Globus pallidus (tissue), 1 donor: ENCODE measurements at regions not wholly inside any gene's neighbourhood (a gene's known extent, or its start where the extent isn't known, plus 50 kb on each side); places are given as distances from the start of the nearest gene placed in this dataset.
"Not testable (repeated sequence)": the region's sequence is repeated elsewhere in the genome, so short reads cannot be mapped to it uniquely, and the experiment has no call there.

Experiments
- DNase-seq: peaks from one replicate; pipeline ENCODE4 v3.0.0-alpha.2; 2015; ENCODE audit warnings: low spot score

DNA sequence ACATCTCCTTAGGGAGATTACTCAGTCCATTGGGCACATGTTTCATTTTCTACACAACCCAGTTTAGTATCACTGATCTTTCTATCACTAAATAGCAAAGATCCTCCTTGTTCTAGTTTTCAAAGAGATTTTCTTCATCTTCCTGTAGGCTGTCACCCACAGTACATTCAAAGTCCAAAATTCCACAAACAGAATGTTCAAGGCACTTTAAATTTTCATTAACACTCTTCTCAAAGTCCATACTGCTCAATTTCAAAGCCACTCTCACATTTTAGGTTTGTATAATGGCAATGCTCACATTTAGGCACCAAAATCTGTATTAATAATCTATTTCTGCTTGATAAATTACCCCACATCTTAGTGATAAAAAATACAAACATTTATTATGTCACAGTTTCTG lies 152.8 kb downstream of the FSIP2 start:
- DNase-seq: no peak

DNA sequence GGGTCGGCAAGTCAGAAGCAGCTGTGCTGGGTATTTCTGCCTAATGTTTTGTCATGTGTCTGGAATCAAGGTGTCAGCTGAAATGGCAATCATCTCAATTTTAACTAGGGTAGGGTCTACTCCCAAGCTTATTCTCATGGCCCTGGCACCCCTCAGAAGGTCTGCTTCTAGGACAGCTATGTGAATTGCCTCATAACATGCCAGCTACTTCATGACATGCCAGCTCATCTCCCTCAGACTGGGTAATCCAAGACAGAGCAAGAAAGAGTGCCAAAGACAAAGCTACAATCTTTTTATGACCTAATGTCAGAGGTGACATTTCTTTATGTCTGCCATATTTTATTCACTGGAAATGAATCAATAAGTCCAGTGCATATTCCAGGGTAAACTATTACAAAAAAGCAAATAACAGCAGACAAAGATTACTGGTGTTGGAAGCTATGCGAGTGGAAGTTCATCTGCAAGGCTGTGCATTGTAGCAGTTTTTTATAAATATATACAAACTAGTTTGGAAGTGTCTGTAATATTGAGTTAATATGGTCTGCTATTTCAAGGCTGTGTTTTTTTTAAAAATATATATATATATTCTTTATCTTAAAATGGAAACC lies 153.3 kb downstream of the FSIP2 start:
- no peak for DNase-seq

DNA sequence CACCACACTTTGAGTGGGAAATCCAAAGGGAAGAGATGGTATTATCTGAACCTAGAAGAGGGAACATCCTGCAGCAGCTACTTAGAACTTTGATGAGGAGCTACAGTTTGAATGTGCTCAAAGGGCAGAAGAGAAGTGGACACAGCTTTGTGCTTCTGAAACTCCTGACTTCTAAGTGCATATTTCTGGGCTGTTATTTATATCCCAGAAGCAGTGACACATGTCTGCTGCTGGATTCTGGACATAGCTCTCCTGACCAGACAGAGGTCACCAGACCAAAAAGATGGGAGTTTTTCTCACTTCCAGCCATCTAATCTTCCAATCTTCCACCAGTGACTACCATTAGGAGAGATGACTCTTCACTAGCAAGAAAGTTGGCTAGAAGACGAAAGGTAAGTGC lies 153.9 kb downstream of the FSIP2 start:
- DNase-seq: no peak

DNA sequence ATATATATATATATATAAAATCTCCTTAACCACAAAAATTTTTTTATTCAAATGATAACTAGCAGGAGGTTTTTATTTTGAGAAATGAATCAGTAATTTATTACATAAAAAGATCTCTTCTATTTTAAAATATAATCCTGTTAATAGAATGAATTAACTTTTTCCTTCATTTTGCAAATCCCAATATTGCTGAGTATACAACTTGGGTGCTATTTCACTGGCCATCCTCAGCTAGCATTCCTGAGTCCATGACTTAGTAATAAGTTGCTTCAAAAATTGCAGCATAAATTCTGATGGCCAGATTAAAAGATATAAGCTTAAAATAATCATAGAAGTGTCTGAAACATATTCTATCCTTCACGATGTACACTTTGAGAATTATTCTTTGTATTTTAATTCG lies 155.6 kb downstream of the FSIP2 start:
- DNase-seq: no peak

DNA sequence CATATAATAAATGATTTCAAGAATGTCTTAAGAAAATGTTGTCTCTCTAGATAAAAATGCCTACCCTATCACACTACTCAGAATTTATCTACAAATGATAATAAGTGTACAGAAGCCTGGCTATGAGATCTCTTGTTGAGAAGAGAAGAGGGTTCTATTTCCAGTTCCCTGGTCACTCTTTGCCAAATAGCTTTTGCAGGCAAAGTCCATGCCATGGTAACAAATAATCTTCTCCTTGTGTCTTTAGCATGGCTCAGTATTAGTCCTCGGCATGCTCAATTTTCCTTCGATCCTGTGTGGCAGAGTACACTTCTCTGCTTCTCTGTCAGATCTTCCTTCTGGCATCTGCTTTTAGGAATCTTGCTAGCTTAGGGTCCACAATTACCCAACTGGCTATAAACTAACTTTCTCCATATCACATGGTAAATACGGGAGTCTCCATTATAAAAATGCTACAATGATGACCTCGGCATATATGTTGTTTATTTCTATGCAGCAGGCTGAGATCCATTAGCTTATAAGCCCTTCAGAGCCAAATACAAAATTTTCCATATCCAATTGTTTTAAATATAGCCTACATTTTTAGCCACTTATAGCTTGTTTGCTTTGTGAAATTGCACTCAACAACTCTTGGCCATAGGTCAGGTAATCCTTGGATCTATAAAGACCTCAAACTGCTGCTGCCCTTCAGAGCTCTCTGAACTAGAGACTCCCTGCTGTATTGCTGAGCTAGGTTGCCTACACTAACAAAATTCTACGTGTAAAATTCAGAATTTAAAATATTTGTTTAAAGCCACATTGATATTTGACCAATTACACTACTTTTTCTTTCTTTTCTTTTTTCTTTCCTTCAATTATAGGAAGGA lies 157.5 kb downstream of the FSIP2 start:
- no peak for DNase-seq

DNA sequence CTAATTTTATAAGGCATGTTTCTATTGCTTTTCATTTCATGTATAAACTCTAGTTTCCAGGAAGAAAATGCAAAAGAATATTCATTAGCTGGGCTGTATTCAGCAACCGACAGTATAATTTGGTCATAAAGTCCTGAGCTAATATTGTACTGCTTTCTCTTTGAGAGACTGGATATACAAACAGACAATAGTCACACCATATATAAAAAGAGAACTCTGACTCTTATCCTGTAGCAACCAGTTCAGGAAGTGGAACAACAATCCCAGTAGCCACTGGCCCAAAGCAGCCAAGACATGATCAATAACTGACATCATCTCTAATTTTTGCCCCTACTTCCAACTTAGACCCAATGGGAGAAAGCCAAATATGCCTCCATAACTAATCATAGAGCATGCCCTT lies 160.8 kb downstream of the FSIP2 start:
- DNase-seq: no peak

DNA sequence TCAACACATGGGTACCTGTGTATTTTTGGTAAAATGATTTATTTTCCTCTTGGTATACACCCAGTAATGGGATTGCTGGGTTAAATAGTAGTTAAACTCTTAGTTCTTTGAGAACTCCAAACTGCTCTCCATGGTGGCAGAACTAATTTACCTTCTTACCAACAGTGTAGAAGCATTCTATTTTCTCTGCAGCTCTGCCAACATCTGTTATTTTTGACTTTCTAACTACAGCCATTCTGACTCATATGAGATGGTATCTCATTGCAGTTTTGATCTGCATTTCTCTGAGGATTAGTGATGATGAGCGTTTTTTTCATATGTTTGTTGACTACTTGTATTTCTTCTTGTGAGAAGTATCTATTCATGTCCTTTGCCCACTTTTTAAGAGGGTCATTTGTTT lies 180.6 kb downstream of the FSIP2 start:
- DNase-seq: no peak

DNA sequence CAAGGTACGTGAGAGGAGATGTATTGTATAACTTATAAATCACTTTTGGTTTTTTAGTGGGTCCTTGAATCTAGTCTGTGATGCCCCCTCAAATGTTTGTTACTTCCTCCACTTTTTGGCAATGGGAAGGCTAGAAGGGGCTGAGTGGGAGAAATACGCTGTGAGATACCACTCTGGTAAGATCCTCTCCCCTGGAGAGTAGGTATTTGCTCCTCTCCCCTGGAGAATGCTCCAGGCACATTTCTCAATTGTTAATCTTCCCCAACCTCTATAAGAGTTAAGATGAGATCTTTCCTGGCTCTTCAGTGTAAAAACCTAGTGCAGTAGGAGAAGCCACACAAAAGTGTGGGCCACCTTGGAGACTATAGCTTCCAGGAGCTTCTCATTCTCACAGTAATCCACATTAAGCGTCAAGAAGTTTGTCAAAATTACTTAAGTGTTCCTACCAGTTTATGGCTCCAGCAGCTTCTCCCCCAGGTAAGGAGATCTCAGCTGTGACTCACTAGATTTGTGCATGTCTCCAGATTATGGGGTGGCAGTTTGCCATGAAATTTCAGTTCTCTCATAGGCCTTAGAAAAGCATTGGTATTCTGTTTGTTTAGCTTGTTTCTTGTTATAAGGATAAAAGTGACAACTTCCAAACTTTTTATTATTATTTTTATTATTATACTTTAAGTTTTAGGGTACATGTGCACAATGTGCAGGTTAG lies 182.6 kb downstream of the FSIP2 start:
- DNase-seq: no peak

DNA sequence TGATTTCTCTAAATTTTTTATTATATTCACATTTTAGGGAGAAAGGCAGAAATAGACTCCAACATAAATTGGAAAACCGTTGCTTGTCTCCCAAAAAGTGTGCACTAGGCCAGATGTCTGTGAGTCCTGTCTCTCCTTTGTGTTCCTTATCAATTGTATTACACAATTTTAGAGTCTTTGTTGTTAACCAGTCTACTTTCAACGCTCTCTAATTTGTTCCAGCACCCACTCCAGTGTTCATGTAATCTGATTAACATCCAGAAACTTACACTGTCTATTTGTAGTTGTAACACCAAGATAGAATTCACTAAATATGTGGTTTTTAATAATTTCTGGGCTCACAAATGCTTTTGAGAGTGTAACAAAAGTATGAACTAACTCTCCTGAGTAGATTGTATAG lies 195.6 kb downstream of the FSIP2 start:
- no peak for DNase-seq

DNA sequence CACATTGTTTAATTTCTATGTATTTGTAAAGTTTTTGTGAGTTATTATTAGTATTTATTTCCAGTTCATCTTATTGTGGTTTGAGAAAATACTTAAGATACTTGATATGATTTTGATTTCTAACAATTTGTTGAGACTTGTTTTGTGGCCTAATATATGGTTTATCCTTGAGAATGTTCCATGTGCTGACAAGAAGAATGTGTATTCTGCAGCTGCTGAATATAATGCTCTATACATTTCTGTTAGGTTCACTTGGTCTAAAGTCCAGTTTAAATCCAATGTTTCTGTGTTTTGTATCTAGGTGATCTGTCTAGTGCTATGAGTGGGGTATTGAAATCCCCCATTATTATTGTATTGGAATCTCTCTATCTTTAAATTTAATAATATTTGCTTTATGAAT lies 201.3 kb downstream of the FSIP2 start:
- no peak for DNase-seq

DNA sequence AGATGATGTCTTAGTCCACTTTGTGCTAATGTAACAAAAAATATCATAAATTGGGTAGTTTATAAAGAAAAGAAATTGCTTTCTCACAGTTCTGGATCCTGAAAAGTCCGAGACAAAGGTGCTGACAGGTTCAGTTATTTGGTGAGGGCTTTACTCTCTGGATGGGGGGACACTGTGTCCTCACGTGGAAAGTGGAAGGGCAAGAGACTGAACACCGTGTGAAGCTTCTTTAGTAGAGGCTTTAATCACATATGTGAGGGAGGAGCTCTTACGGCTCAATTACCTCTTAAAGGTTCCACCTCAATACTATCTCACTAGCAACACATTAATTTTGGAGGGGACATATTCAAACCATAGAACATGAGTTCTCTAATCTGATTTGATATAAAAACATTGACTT lies 204.3 kb downstream of the FSIP2 start:
- no peak for DNase-seq

DNA sequence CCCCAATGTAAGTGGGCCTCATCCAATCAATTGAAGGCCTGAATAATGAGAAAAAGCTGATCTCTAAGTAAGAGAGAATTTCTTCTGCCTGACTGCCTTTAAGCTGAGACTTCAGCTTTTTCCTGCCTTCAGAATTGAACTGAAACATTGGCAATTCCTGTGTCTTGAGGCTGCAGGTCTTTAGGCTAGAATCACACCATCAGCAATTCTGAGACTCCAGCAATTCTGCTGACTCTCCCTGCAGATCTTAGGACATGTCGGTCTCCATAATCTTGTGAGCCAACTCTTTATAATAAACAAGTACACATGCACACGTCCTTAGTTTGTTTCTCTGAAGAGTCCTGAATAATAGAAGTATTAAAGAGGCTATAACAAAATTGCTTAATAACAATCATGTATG lies 209.1 kb downstream of the FSIP2 start:
- DNase-seq: no peak

DNA sequence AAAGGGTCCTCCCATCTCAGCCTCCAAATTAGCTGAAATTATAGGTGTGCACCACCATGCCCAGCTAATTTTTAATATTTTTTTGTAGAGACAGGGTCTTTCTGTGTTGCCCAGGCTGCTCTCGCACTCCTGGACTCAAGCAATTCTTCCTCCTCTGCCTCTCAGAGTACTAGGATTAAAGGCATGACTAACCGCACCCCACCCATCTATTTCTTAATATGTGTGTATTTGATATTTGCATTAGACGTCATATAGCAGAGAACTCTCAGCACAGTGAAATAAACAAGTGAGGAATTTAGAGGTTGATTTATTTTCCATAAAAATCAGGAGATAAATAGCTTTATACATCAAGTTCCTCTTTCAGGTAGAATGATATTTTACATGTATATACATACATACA lies 213.5 kb downstream of the FSIP2 start:
- DNase-seq: no peak

DNA sequence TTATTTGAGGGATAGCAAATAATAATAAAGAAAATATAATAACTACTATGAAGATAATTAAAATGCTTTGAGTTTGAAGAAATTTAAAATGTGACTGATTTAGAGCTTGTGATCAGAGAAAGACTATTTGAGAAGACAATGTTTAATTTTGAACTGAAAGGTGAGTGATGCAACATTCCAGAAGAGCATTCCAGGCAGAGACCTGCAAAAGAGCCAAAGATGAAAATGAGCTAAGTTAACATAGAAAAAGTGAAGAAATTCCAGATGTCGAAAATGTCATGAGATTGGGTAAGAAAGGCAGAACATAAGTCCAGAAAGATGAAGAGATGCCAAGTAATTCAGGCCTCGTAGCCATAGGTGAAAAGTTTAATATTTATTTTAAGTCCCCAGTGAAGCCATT lies 215.8 kb downstream of the FSIP2 start:
- no peak for DNase-seq

DNA sequence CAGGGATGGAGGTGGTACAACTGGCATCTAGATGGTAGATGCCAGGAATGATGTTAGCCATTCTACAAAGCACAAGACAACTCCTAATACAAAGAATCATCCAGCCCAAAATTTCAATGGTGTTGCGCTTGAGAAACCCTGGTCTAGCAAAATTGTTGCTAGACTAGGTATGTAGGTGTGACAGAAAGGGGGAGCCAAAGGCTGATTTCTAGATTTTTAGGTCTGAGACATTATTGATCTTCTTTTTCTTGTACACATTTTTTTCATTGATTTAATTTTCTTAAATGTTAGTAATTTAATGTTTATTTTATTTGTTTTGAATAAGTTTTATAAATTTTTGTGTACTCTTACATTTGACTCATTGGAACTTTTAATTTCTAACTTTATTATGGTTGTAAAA lies 216.4 kb downstream of the FSIP2 start:
- no peak for DNase-seq

DNA sequence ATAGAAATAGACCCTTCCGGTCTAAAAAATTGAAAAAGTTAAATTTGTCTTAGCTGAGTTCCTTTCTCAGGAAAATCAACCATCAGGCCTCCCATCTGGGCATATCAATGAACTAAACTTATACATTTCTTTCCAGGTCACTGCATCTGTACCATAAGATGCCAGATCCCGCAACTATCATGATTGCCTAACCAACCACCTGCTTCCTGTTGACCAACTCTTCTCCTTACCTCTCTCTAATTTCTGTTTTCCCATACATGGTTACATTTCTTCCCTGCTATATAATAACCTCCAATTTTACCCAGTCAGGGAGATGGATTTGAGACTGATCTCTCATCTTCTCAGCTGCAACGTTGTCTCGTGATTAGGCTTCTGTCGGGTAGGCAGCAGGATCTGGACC lies 228.7 kb downstream of the FSIP2 start:
- no peak for DNase-seq

DNA sequence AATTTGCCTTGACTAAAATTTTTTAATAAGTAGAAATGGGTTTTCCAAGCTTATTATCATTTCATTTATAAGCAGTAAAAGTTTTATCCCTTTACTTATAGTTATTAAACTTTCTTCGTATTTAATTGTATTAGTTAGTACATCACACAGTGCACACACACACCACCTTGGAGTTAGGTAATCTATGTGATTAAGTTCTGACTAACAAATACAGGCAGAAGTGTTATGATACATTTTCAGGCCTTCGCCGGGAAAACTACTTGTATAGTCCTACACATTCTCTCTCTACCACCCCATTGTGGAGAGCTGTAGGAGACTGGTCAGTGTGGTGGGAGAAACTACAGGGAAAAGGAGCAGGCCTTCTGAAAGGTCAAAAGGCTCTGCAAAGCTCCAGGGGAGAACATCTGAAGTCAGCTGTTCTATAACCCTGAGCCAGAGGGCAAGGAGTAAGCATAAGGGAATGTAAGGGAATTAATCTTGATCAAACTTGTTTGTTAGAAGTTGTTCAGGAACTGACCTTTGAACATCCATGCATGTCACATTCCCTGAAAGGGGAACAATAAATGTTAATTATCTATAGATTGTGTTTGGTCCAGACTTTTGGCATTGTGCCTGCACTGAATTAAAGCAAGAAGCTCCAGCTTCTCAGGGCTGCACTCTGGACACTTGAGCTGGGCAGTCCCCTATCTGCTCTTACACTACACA lies 231.7 kb downstream of the FSIP2 start:
- no peak for DNase-seq

DNA sequence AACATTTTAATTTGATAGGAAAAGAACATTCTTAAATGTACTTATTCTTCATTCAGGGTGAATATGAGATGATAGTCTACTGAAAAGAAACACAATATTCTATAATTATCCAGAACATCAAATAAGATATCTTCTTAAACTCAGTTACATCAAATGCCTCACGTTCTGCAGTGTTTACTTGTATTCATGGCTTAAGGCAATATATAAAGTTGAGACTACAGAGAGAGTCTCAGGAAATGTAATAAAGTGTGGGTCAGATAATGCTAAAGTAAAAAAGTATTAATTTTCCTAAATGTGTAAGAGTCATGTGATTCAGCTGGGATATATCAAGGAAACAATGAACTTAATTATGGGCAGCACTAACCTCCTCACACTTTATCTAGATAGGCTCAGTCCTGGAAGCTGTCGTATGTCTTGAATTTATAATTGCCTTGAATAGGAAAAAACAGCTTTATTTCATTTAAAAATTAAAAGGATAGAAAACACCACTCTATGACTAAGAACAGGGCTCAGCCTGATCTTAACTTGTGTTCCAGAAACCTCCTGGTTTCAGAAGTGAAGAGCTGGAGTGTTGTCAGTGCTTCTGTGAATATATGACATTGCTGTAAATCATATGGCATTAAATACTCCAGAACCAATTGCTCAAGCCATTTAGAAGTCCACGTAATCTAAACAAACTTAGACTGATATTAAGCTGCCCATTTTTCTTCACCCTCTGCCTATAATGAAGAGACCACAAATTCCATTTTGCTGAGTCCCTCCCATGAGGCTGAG lies 240.2 kb downstream of the FSIP2 start:
- no peak for DNase-seq

DNA sequence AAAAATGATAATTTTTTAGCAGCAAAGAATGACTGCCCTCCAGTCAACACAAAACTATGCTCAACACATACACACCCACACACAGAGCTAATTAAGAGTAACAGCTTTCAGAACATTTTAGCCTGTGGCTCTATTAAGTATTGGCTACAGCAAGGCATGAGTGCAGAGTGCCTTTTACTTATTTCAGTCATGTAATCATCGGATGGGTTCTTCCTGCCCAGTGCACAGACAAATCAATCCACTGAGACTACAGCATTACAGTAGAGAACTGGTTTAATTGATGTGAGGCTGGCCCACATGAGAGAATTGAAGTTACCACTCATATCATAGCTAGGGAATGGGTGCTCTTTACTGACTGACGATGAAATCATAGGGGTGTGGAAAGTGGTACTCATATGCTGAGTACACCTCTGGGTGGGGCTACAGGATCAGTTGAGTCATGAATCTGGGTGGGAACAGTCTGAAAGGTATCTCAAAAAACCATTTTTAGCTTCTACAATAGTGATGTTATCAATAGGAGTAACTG lies 241.0 kb downstream of the FSIP2 start:
- DNase-seq: no peak

DNA sequence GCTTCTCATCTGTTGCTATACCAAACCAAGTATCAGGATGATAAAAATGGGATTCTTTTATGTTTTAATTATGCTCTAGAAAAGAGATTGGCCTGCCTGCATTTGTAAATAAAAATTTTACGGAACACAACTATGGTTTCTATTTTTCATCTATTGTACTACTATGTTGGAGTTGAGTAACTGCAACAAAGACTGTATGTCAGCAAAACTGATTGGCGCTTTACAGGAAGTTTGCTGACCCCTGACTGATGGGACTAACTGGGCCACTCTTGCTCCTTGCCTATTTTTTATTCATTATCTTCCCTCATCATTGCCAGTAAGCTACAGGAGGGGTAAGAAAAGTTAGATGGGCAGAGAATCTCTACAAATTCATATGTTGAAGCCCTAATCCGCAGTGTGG lies 242.3 kb downstream of the FSIP2 start:
- DNase-seq: no peak

DNA sequence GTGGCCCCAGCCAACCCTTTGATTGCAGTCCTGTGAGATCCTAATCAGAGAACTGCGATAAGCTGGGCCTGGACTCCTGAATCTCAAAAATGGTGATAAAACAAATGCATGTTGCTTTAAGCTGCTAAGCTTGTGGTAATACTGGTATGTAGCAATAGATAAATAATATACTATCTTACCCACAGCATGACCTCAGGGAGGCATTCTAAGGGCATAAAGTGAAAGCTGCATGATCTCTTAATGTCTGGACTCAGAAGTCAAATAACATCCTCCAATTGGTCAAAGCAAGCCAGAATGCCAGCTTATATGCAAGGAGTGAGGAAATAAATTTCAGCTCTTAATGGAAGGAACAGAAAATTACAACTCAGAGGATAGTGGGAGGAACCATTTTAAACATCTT lies 246.1 kb downstream of the FSIP2 start:
- DNase-seq: no peak

DNA sequence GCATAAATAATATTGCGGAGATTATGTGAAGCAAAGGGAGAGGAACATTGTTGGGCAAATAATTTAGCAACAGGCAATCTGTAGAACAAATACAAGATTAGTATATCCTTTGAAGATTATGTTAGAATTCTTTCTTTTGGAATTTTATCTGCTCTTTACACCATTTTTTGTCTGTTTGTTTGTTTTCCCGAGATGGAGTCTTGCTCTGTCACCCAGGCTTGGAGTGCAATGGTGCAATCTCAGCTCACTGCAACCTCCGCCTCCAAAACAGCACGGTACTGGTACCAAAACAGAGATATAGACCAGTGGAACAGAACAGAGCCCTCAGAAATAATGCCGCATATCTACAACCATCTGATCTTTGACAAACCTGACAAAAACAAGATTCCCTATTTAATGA lies 250.3 kb downstream of the FSIP2 start:
- DNase-seq: not testable (repeated sequence)
